GM12875 (cell line): ENCODE measurements at regions not wholly inside any gene's neighbourhood (a gene's known extent, or its start where the extent isn't known, plus 50 kb on each side); places are given as distances from the start of the nearest gene placed in this dataset.
A peak's percentile ranks its signal among the peaks of the same experiment; 100 is the strongest.

Experiments
- H3K4me3 ChIP-seq: one replicate; pipeline ENCODE4 v1.5.1; 2011; ENCODE audit warnings: low read depth, low read length, control low read depth
- TF ChIP-seq, protein P1 (sequence below): IDR thresholded peaks from 2 replicates; pipeline ENCODE4 v1.5.1; 2011; ENCODE audit warnings: low read depth, mild to moderate bottlenecking, control low read depth, inconsistent platforms, low read length, moderate library complexity, borderline replicate concordance; ENCODE audit not compliant: insufficient read depth

DNA sequence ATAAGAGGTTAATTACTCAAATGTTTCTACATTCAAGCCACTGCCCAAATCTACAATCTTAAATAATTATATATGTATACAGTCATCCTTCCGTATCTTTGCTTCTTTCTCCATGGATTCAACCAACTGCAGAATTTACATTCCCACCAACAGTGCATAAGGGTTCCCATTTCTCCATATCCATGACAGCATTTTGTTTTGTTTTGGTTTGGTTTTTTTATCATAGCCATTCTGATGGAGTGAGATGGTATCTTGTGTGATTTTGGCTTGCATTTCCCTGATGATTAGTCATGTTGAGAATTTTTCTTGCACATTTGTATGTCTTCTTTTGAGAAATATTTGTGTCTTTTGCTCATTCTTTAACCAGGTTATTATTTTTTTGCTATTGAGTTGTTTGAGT is 198.5 kb downstream of the C6orf118 start:
- TF ChIP-seq, protein P1, sequence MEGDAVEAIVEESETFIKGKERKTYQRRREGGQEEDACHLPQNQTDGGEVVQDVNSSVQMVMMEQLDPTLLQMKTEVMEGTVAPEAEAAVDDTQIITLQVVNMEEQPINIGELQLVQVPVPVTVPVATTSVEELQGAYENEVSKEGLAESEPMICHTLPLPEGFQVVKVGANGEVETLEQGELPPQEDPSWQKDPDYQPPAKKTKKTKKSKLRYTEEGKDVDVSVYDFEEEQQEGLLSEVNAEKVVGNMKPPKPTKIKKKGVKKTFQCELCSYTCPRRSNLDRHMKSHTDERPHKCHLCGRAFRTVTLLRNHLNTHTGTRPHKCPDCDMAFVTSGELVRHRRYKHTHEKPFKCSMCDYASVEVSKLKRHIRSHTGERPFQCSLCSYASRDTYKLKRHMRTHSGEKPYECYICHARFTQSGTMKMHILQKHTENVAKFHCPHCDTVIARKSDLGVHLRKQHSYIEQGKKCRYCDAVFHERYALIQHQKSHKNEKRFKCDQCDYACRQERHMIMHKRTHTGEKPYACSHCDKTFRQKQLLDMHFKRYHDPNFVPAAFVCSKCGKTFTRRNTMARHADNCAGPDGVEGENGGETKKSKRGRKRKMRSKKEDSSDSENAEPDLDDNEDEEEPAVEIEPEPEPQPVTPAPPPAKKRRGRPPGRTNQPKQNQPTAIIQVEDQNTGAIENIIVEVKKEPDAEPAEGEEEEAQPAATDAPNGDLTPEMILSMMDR: no peak
- H3K4me3 ChIP-seq: no peak overlapping the region

DNA sequence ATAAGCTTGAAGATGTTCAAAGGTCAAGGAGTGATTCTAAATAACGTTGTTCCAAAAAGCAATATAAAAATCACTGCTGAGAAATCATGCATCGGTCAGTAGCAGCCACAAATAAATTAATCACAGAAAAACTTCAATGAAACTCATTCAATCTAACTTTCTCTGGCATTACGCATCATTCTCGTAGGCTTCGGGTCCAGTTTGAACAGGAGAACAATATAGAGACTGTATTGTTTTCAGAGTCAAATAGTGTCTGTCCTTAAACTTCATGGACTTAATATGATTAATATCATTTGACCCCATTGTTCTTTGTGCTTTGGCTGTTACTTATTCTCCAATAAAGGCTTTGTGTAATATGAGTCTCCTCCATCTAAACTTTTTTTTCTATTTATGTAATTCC is 200.4 kb downstream of the C6orf118 start:
- no peak overlapping the region for H3K4me3 ChIP-seq
- TF ChIP-seq, protein P1: no peak

DNA sequence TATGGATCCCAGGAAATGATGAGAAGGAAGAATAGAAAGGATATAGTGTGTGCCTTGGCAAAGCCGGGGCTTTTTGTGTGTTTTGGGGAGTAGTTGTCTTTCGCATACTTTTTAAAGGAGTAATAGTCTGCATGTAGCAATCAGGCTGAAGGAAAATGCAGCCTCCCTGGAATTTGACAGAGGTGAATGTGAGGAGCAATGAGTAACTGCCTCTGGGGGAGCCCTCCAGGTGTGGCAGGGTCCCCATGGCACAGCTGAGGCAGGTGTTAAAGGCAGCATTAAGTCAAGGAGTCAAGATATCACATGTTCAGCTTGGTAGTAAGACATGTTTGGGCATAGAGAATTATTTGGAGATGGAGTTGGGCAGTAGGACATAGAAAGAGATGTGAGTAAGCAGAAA is 203.1 kb downstream of the C6orf118 start:
- H3K4me3 ChIP-seq: no peak overlapping the region
- TF ChIP-seq, protein P1: no peak

DNA sequence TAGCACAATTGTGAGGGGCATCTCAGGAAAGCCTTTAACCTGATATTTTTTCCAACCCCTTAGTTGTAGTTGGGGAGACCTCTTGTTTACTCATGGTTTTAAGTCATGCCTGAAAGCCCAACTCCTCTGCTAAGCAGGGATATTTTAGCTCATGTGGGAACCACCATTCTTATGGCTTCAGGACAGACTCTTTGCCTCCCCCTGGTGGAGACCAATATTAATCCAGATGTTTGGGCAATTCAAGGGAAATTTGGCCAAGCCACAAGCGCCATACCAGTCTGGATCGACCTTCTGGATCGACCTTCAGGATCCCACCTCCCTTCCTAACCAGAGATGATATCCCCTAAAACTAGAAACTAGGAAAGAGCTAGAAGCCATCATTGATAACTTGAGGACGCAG is 211.2 kb downstream of the C6orf118 start:
- no peak overlapping the region for H3K4me3 ChIP-seq
- TF ChIP-seq, protein P1: peak; percentile 34; the same call in 1 of the 2 replicates

DNA sequence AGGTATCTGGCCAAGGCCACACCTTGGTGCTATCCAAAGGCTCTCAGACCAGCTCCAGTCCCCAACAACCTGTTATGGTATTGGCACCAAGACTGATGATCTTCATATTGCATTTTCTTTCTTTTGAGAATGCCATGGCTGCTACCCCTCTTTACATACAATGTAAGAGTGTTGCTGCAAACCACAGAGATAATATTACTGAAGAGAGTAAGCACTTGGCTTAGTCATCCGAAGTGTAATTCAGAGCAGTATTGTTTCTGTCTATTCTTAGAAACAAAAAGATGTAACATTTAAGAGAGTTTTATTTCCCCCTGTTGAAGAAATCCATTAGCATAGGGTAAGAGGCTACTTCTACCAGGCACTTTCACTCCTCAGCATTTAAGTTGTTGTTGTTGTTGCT is 212.5 kb downstream of the C6orf118 start:
- TF ChIP-seq, protein P1: no peak

DNA sequence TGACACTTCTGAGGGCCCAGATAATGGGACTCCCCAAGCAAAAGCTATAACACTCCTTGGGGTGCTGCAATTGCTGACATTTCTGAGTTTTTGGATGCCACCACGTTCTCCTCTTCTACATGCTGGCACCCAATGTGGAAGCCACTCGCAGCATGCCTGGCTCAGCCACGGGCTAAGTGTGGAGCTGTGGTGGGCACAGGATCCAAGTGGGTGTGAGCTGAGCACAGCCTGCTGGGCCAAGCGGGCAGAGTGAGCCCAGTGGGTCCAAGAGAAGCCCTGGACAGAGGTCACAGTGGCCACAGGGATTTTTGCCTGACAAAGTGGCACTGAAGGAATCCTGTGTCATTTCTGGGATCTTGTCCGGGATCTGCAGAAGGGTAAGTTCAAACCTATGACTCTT is 213.2 kb downstream of the C6orf118 start:
- TF ChIP-seq, protein P1: no peak
- H3K4me3 ChIP-seq: no peak overlapping the region

More for the DNA sequence above, 212.5 kb downstream of the C6orf118 start:
- H3K4me3 ChIP-seq: no peak overlapping the region

DNA sequence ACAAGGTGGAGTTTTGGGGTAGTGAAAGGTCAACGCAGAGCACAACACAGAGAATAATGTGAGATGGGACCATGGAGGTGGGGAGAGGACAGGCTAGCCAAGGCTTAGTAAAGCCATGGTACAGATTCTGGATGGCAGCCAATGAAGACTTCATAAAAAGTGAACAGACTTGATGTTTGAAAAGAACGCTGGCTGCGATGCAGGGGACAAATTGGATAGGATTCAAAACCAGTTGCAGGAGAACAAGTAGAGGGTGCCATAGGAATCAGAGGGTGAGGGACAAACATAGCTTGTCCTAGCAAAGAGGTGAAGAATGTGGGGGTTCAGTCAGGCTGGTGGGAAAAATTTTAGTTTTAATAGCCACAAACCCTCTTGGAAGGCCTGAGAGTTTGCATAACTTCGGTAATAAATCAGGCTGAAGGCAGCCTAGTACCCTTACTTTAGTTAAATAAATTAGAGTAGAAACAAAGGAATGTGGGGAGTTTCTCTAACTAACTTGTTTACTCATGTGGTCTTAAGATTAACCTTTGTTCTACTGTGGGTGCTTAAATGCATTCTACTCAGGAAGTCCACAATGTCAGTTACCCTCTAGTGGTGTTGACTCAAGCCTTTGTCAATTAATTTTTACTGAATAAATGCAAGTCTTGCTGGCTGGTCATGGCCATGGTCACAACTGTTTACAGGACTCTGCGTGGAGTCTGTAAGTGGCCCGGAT is 216.4 kb downstream of the C6orf118 start:
- H3K4me3 ChIP-seq: no peak overlapping the region

More for the DNA sequence above, 216.4 kb downstream of the C6orf118 start:
- TF ChIP-seq, protein P1: no peak
